ENCODE measurements at regions not wholly inside any gene's neighbourhood (a gene's known extent, or its start where the extent isn't known, plus 50 kb on each side); places are given as distances from the start of the nearest gene placed in this dataset.
"Not testable (repeated sequence)": the region's sequence is repeated elsewhere in the genome, so short reads cannot be mapped to it uniquely, and the experiment has no call there.

GRCh38 chr11:45000918-45001317 lies 50.2 kb upstream of the TP53I11 start:
- Histone ChIP-seq H3K4me3 (ENCODE audit: low read length) (no peak overlapping the region), H3K27me3 (replicated peaks; ENCODE audit: control insufficient read depth, insufficient read depth, low read length) (peaks cover 19% of the 10 kb centered on the region), H3K9me3 (ENCODE audit: control insufficient read depth, low read length) (no peaks in the 10 kb centered on the region), H3K4me1 (ENCODE audit: control insufficient read depth, insufficient read depth, low read length) (no peaks in the 10 kb centered on the region), H3K36me3 (ENCODE audit: control insufficient read depth, insufficient read depth, low read length, severe bottlenecking) (no peaks in the 10 kb centered on the region), H3K9ac (ENCODE audit: low read length) (no peak overlapping the region)
- no peak for DNase-seq (ENCODE audit: low read depth)

GRCh38 chr11:45001466-45002165 lies 50.9 kb upstream of the TP53I11 start:
- Histone ChIP-seq H3K4me1 (ENCODE audit: control insufficient read depth, insufficient read depth, low read length) (no peaks in the 10 kb centered on the region), H3K9ac (ENCODE audit: low read length) (no peak overlapping the region), H3K27me3 (replicated peaks; ENCODE audit: control insufficient read depth, insufficient read depth, low read length) (peaks cover 19% of the 10 kb centered on the region), H3K4me3 (ENCODE audit: low read length) (no peak overlapping the region), H3K9me3 (ENCODE audit: control insufficient read depth, low read length) (no peaks in the 10 kb centered on the region), H3K36me3 (ENCODE audit: control insufficient read depth, insufficient read depth, low read length, severe bottlenecking) (no peaks in the 10 kb centered on the region)
- DNase-seq (ENCODE audit: low read depth): no peak

DNA sequence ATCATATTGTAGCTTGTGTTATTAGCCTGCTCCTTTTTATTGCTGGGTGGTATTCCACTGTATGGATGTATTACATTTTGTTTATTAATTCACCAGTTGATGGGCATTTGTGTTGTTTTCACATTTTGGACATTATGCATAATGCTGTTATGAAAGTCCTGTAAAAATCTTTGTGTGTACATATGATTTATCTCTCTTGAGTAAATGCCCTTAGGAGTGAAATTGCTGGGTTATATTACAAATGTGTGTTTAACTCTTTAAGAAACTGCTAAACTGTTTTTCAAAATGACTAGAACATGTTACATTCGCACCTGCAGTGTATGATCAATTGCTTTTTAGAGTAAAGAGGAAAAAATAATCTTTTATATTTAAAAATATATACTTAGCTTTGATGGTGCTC lies 54.4 kb upstream of the TP53I11 start:
- H3K4me1 ChIP-seq (ENCODE audit: control insufficient read depth, insufficient read depth, low read length): no peaks in the 10 kb centered on the region
- H3K9me3 ChIP-seq (ENCODE audit: control insufficient read depth, low read length): no peaks in the 10 kb centered on the region
- no peak for DNase-seq (ENCODE audit: low read depth)
- no peaks in the 10 kb centered on the region for H3K36me3 ChIP-seq (ENCODE audit: control insufficient read depth, insufficient read depth, low read length, severe bottlenecking)
- H3K4me3 ChIP-seq (ENCODE audit: low read length): no peak overlapping the region
- no peak overlapping the region for H3K9ac ChIP-seq (ENCODE audit: low read length)
- peaks cover 15% of the 10 kb centered on the region for H3K27me3 ChIP-seq (replicated peaks; ENCODE audit: control insufficient read depth, insufficient read depth, low read length)

- Histone ChIP-seq H3K36me3 (ENCODE audit: control insufficient read depth, insufficient read depth, low read length, severe bottlenecking) (no peaks in the 10 kb centered on the region), H3K27me3 (replicated peaks; ENCODE audit: control insufficient read depth, insufficient read depth, low read length) (peaks cover 19% of the 10 kb centered on the region), H3K9me3 (ENCODE audit: control insufficient read depth, low read length) (peaks cover 4% of the 10 kb centered on the region), H3K4me1 (ENCODE audit: control insufficient read depth, insufficient read depth, low read length) (no peaks in the 10 kb centered on the region), H3K9ac (ENCODE audit: low read length) (no peak overlapping the region), H3K4me3 (ENCODE audit: low read length) (no peak overlapping the region)
- DNase-seq (ENCODE audit: low read depth): no peak
Measured at GRCh38 chr11:45007011-45007410, 56.3 kb upstream of the TP53I11 start.

DNA sequence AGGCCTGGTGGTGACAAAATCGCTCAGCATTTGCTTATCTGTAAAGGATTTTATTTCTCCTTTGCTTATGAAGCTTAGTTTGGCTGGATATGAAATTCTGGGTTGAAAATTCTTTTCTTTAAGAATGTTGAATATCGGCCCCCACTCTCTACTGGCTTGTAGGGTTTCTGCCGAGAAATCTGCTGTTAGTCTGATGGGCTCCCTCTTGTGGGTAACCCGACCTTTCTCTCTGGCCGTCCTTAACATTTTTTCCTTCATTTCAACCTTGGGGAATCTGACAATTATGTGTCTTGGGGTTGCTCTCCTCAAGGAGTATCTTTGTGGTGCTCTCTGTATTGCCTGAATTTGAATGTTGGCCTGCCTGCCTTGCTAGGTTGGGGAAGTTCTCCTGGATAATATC lies 65.3 kb upstream of the TP53I11 start:
- DNase-seq (ENCODE audit: low read depth); H3K4me1 ChIP-seq (ENCODE audit: control insufficient read depth, insufficient read depth, low read length); H3K4me3 ChIP-seq (ENCODE audit: low read length); H3K27me3 ChIP-seq (replicated peaks; ENCODE audit: control insufficient read depth, insufficient read depth, low read length); H3K36me3 ChIP-seq (ENCODE audit: control insufficient read depth, insufficient read depth, low read length, severe bottlenecking); H3K9ac ChIP-seq (ENCODE audit: low read length): not testable (repeated sequence)
- peaks cover 23% of the 10 kb centered on the region for H3K9me3 ChIP-seq (ENCODE audit: control insufficient read depth, low read length)

- Histone ChIP-seq H3K4me1 (ENCODE audit: control insufficient read depth, insufficient read depth, low read length) (peaks cover 14% of the 10 kb centered on the region), H3K9me3 (ENCODE audit: control insufficient read depth, low read length) (peaks cover 20% of the 10 kb centered on the region)
- H3K27me3 ChIP-seq (replicated peaks; ENCODE audit: control insufficient read depth, insufficient read depth, low read length); H3K9ac ChIP-seq (ENCODE audit: low read length); H3K4me3 ChIP-seq (ENCODE audit: low read length); DNase-seq (ENCODE audit: low read depth); H3K36me3 ChIP-seq (ENCODE audit: control insufficient read depth, insufficient read depth, low read length, severe bottlenecking): not testable (repeated sequence)
Measured at GRCh38 chr11:45016446-45016845, 65.8 kb upstream of the TP53I11 start.

GRCh38 chr11:45017329-45017728 lies 66.6 kb upstream of the TP53I11 start:
- Histone ChIP-seq H3K9ac (ENCODE audit: low read length) (no peak overlapping the region), H3K4me1 (ENCODE audit: control insufficient read depth, insufficient read depth, low read length) (peaks cover 21% of the 10 kb centered on the region), H3K9me3 (ENCODE audit: control insufficient read depth, low read length) (peaks cover 20% of the 10 kb centered on the region), H3K4me3 (ENCODE audit: low read length) (no peak overlapping the region), H3K27me3 (replicated peaks; ENCODE audit: control insufficient read depth, insufficient read depth, low read length) (no peaks in the 10 kb centered on the region), H3K36me3 (ENCODE audit: control insufficient read depth, insufficient read depth, low read length, severe bottlenecking) (no peaks in the 10 kb centered on the region)
- no peak for DNase-seq (ENCODE audit: low read depth)

DNA sequence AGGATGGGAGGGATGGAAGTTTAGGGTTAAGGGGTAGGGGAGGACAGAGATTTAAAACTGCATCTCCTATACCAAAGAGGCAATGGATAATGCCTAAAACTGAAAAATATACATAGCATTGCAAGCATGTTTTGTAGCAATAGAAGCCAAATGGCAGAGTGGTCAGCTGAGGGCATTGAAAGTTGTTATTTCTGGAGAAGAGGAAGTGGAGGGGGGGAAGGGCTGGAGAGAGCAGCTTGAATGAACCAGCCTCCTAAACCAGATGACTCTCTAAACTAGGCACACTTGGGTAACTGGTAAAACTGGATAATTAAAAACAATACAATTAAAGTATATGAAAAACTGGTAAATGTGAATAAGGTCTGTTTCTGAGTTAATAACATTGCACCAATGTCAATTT lies 70.3 kb upstream of the TP53I11 start:
- DNase-seq (ENCODE audit: low read depth): no peak
- Histone ChIP-seq H3K4me3 (ENCODE audit: low read length) (no peak overlapping the region), H3K9me3 (ENCODE audit: control insufficient read depth, low read length) (peaks cover 5% of the 10 kb centered on the region), H3K9ac (ENCODE audit: low read length) (peak overlapping the region; percentile 57), H3K36me3 (ENCODE audit: control insufficient read depth, insufficient read depth, low read length, severe bottlenecking) (no peaks in the 10 kb centered on the region), H3K4me1 (ENCODE audit: control insufficient read depth, insufficient read depth, low read length) (peaks cover 30% of the 10 kb centered on the region), H3K27me3 (replicated peaks; ENCODE audit: control insufficient read depth, insufficient read depth, low read length) (no peaks in the 10 kb centered on the region)

- Histone ChIP-seq H3K4me1 (ENCODE audit: control insufficient read depth, insufficient read depth, low read length) (peaks cover 30% of the 10 kb centered on the region), H3K9me3 (ENCODE audit: control insufficient read depth, low read length) (peaks cover 5% of the 10 kb centered on the region), H3K36me3 (ENCODE audit: control insufficient read depth, insufficient read depth, low read length, severe bottlenecking) (no peaks in the 10 kb centered on the region), H3K9ac (ENCODE audit: low read length) (peak overlapping the region; percentile 57), H3K27me3 (replicated peaks; ENCODE audit: control insufficient read depth, insufficient read depth, low read length) (no peaks in the 10 kb centered on the region), H3K4me3 (ENCODE audit: low read length) (no peak overlapping the region)
- DNase-seq (ENCODE audit: low read depth): peak; percentile 79
Measured at GRCh38 chr11:45021692-45022141, 71.0 kb upstream of the TP53I11 start.

- peak; percentile 8 for DNase-seq (ENCODE audit: low read depth)
- peaks cover 30% of the 10 kb centered on the region for H3K4me1 ChIP-seq (ENCODE audit: control insufficient read depth, insufficient read depth, low read length)
- no peaks in the 10 kb centered on the region for H3K36me3 ChIP-seq (ENCODE audit: control insufficient read depth, insufficient read depth, low read length, severe bottlenecking)
- peak overlapping the region; percentile 12 for H3K4me3 ChIP-seq (ENCODE audit: low read length)
- H3K9me3 ChIP-seq (ENCODE audit: control insufficient read depth, low read length): peaks cover 5% of the 10 kb centered on the region
- H3K27me3 ChIP-seq (replicated peaks; ENCODE audit: control insufficient read depth, insufficient read depth, low read length): no peaks in the 10 kb centered on the region
- H3K9ac ChIP-seq (ENCODE audit: low read length): peak overlapping the region; percentile 45
Measured at GRCh38 chr11:45022294-45023064, 71.8 kb upstream of the TP53I11 start.

- peaks cover 30% of the 10 kb centered on the region for H3K4me1 ChIP-seq (ENCODE audit: control insufficient read depth, insufficient read depth, low read length)
- no peak overlapping the region for H3K9ac ChIP-seq (ENCODE audit: low read length)
- no peaks in the 10 kb centered on the region for H3K36me3 ChIP-seq (ENCODE audit: control insufficient read depth, insufficient read depth, low read length, severe bottlenecking)
- no peak overlapping the region for H3K4me3 ChIP-seq (ENCODE audit: low read length)
- peak; percentile 8 for DNase-seq (ENCODE audit: low read depth)
- no peaks in the 10 kb centered on the region for H3K27me3 ChIP-seq (replicated peaks; ENCODE audit: control insufficient read depth, insufficient read depth, low read length)
- H3K9me3 ChIP-seq (ENCODE audit: control insufficient read depth, low read length): peaks cover 5% of the 10 kb centered on the region
Measured at GRCh38 chr11:45023065-45023365, 72.3 kb upstream of the TP53I11 start.
